Dendritic cell treated with granulocyte-macrophage colony-stimulating factor and Interleukin-4, amounts not matched to agents 40 ng/mL and 50 ng/mL, for 4 days (primary cell): ENCODE measurements at regions not wholly inside any gene's neighbourhood (a gene's known extent, or its start where the extent isn't known, plus 50 kb on each side); places are given as distances from the start of the nearest gene placed in this dataset.

ENCODE experiments used
- H3K27ac Mint-ChIP-seq: one replicate; pipeline ENCODE4 v1.8.0; 2022; ENCODE audit warnings: mild to moderate bottlenecking, mixed read lengths
- H3K27me3 Mint-ChIP-seq: one replicate; pipeline ENCODE4 v1.8.0; 2022; ENCODE audit warnings: mild to moderate bottlenecking, mixed read lengths
- H3K36me3 Mint-ChIP-seq: one replicate; pipeline ENCODE4 v1.8.0; 2022; ENCODE audit warnings: low read depth, mixed read lengths
- H3K4me1 Mint-ChIP-seq: one replicate; pipeline ENCODE4 v1.8.0; 2022; ENCODE audit warnings: low read depth, mixed read lengths
- H3K4me3 Mint-ChIP-seq: one replicate; pipeline ENCODE4 v1.8.0; 2022; ENCODE audit warnings: mild to moderate bottlenecking, moderate library complexity, mixed read lengths
- H3K9me3 Mint-ChIP-seq: one replicate; pipeline ENCODE4 v1.8.0; 2022; ENCODE audit warnings: mixed read lengths
- intact Hi-C: fragments of 100-400 bp; cut with micrococcal nuclease; formaldehyde crosslinking; loops from one replicate; pipeline ENCODE4 v1.15.0; 2022

GRCh38 chr22:34326901-34327300, 406.6 kb upstream of the LARGE1 start:
- Mint-ChIP-seq H3K4me1 (no peaks in the 10 kb centered on the region), H3K9me3 (no peaks in the 10 kb centered on the region), H3K4me3 (no peak overlapping the region), H3K27me3 (no peaks in the 10 kb centered on the region), H3K27ac (no peak overlapping the region), H3K36me3 (no peaks in the 10 kb centered on the region)
- intact Hi-C loops, result no loop called here

DNA sequence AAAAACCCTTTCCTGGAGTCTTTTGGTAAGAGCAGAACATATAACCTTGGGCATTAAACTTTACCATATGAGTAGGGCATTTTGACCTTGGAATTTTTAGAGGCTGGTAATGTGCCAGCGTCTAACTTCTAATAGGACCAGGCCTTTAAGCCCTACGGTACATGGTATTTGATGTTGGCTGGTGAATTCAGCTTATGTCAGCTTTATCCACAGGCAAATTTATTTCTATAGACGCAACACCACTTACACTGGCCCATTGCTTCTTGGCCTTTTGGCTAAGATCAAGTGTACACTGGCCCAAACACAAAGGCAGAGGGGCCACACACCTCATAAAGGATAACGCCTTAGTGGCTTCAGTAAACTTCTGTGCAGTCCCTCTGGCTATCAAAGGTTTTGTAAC, 410.2 kb upstream of the LARGE1 start:
- H3K4me1 Mint-ChIP-seq, result no peaks in the 10 kb centered on the region
- H3K27ac Mint-ChIP-seq, result no peak overlapping the region
- no peak overlapping the region for H3K4me3 Mint-ChIP-seq
- no peaks in the 10 kb centered on the region for H3K36me3 Mint-ChIP-seq
- intact Hi-C loops, result no loop called here
- peaks cover 29% of the 10 kb centered on the region for H3K9me3 Mint-ChIP-seq
- no peaks in the 10 kb centered on the region for H3K27me3 Mint-ChIP-seq

DNA sequence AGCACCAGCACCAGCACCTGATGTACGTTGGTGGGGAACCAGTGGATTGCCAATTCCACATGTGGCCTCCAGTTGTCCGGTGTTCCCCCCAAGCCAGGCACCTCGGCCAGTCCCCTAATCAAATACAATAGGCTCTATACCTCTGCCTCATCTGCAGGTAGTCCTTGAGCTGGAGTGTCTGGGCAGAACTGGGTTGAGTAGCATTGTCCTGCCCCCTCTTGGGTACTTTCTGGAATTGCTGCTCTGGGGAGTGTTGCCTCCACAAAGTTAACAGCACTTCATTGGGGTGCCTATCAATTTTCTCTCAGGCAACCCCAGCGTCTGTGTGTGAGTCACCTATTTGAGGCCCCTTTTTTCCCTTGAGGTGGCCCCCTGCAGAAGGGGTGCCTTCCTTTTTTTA, 413.0 kb upstream of the LARGE1 start:
- Mint-ChIP-seq H3K4me3 (no peak overlapping the region), H3K36me3 (no peaks in the 10 kb centered on the region), H3K27ac (no peak overlapping the region), H3K27me3 (no peaks in the 10 kb centered on the region), H3K9me3 (peaks cover 51% of the 10 kb centered on the region), H3K4me1 (no peaks in the 10 kb centered on the region)
- intact Hi-C loops, result no loop called here

DNA sequence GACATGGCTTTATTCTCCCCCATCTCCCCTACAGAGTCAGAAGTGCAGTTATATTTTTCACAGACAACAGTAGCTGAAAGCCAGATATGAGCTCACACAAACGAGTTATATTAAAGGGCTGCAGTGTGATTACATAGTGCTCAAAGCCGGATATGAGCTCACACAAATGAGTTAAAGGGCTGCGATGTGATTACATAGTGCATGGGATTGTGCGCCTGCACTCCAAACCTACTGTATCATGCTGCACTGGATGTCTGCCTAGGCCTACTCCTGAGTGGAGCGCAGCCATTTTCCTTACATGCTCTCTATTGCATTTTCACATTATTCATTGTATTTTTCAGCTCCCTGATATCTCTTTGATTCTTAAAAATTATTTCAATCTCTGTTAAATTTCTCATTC, 414.6 kb upstream of the LARGE1 start:
- Mint-ChIP-seq H3K4me3 (no peak overlapping the region), H3K36me3 (no peaks in the 10 kb centered on the region), H3K9me3 (peaks cover 56% of the 10 kb centered on the region), H3K27me3 (no peaks in the 10 kb centered on the region), H3K4me1 (no peaks in the 10 kb centered on the region), H3K27ac (no peak overlapping the region)
- intact Hi-C loops, result no loop called here

- Mint-ChIP-seq H3K4me1 (no peaks in the 10 kb centered on the region), H3K36me3 (no peaks in the 10 kb centered on the region), H3K4me3 (no peak overlapping the region), H3K27me3 (no peaks in the 10 kb centered on the region), H3K9me3 (peaks cover 5% of the 10 kb centered on the region), H3K27ac (no peak overlapping the region)
- intact Hi-C loops, result no loop called here
These were observed 424.4 kb upstream of the LARGE1 start for GRCh38 chr22:34344702-34345101.

- no peak overlapping the region for H3K27ac Mint-ChIP-seq
- peaks cover 23% of the 10 kb centered on the region for H3K9me3 Mint-ChIP-seq
- H3K36me3 Mint-ChIP-seq, result no peaks in the 10 kb centered on the region
- H3K4me1 Mint-ChIP-seq, result no peaks in the 10 kb centered on the region
- intact Hi-C loops, result no loop called here
- no peaks in the 10 kb centered on the region for H3K27me3 Mint-ChIP-seq
- no peak overlapping the region for H3K4me3 Mint-ChIP-seq
These were observed 434.0 kb upstream of the LARGE1 start for GRCh38 chr22:34354071-34354817.

GRCh38 chr22:34356481-34356880, 436.2 kb upstream of the LARGE1 start:
- H3K4me1 Mint-ChIP-seq, result no peaks in the 10 kb centered on the region
- H3K27ac Mint-ChIP-seq, result no peak overlapping the region
- H3K9me3 Mint-ChIP-seq, result peaks cover 24% of the 10 kb centered on the region
- intact Hi-C loops, result no loop called here
- no peak overlapping the region for H3K4me3 Mint-ChIP-seq
- H3K27me3 Mint-ChIP-seq, result no peaks in the 10 kb centered on the region
- no peaks in the 10 kb centered on the region for H3K36me3 Mint-ChIP-seq

- Mint-ChIP-seq H3K4me3 (no peak overlapping the region), H3K27ac (no peak overlapping the region), H3K36me3 (no peaks in the 10 kb centered on the region), H3K9me3 (peaks cover 83% of the 10 kb centered on the region), H3K4me1 (no peaks in the 10 kb centered on the region), H3K27me3 (no peaks in the 10 kb centered on the region)
- intact Hi-C loops, result no loop called here
These were observed 450.4 kb upstream of the LARGE1 start for GRCh38 chr22:34370711-34371110.

GRCh38 chr22:34379825-34380224, 459.5 kb upstream of the LARGE1 start:
- no peaks in the 10 kb centered on the region for H3K4me1 Mint-ChIP-seq
- H3K9me3 Mint-ChIP-seq, result peaks cover 50% of the 10 kb centered on the region
- no peak overlapping the region for H3K27ac Mint-ChIP-seq
- intact Hi-C loops, result no loop called here
- H3K4me3 Mint-ChIP-seq, result no peak overlapping the region
- H3K27me3 Mint-ChIP-seq, result no peaks in the 10 kb centered on the region
- no peaks in the 10 kb centered on the region for H3K36me3 Mint-ChIP-seq

DNA sequence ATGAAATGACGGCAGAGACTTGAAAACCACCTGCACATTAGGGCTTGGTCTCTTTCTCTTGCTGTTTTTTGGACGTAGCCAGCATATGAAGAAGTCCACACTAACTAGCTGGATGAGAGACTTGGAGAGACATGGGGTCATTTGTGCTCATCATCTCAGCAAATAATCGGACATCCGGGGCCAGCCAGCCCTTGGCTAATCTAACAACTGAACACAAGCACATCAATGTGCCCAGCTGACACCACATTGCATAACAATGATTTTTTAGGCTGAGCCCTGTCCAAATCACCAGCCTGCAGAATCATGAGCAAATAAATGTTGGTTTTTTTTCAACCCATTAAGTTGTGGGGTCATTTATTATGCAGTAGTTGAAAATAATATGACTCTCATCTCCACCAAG, 460.3 kb upstream of the LARGE1 start:
- no peak overlapping the region for H3K27ac Mint-ChIP-seq

GRCh38 chr22:34390400-34390799, 470.1 kb upstream of the LARGE1 start:
- H3K9me3 Mint-ChIP-seq, result peaks cover 51% of the 10 kb centered on the region
- H3K36me3 Mint-ChIP-seq, result no peaks in the 10 kb centered on the region
- no peaks in the 10 kb centered on the region for H3K27me3 Mint-ChIP-seq
- H3K4me3 Mint-ChIP-seq, result no peak overlapping the region
- no peaks in the 10 kb centered on the region for H3K4me1 Mint-ChIP-seq
- no peak overlapping the region for H3K27ac Mint-ChIP-seq
- intact Hi-C loops, result no loop called here

More for the DNA sequence above, 460.3 kb upstream of the LARGE1 start:
- no peaks in the 10 kb centered on the region for H3K27me3 Mint-ChIP-seq
- H3K4me3 Mint-ChIP-seq, result no peak overlapping the region
- H3K9me3 Mint-ChIP-seq, result peaks cover 47% of the 10 kb centered on the region
- intact Hi-C loops, result no loop called here
- no peaks in the 10 kb centered on the region for H3K4me1 Mint-ChIP-seq
- H3K36me3 Mint-ChIP-seq, result no peaks in the 10 kb centered on the region

GRCh38 chr22:34395370-34395769, 475.1 kb upstream of the LARGE1 start:
- intact Hi-C loops, result no loop called here
- Mint-ChIP-seq H3K4me3 (no peak overlapping the region), H3K4me1 (no peaks in the 10 kb centered on the region), H3K27me3 (no peaks in the 10 kb centered on the region), H3K36me3 (no peaks in the 10 kb centered on the region), H3K27ac (no peak overlapping the region), H3K9me3 (peaks cover 40% of the 10 kb centered on the region)

DNA sequence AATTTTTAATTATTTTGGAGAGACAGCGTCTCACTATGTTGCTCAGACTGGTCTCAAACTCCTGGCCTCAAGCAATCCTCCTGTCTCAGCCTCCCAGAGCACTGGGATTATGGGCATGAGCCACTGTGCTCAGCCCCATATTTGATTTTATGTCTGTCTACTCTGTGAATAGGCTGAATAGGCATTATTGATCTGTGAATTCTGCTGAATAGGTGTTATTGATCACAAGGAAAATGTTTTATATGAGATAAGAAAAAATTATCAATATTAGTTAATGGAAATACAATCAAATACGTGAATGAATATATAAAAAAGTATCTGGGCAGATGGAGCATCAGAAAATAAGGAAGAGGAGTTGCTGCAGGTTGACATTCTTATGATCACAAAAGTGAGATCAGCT, 483.4 kb upstream of the LARGE1 start:
- H3K36me3 Mint-ChIP-seq, result no peaks in the 10 kb centered on the region
- no peaks in the 10 kb centered on the region for H3K27me3 Mint-ChIP-seq
- no peaks in the 10 kb centered on the region for H3K4me1 Mint-ChIP-seq
- H3K9me3 Mint-ChIP-seq, result peaks cover 6% of the 10 kb centered on the region
- no peak overlapping the region for H3K27ac Mint-ChIP-seq
- H3K4me3 Mint-ChIP-seq, result no peak overlapping the region
- intact Hi-C loops, result no loop called here

DNA sequence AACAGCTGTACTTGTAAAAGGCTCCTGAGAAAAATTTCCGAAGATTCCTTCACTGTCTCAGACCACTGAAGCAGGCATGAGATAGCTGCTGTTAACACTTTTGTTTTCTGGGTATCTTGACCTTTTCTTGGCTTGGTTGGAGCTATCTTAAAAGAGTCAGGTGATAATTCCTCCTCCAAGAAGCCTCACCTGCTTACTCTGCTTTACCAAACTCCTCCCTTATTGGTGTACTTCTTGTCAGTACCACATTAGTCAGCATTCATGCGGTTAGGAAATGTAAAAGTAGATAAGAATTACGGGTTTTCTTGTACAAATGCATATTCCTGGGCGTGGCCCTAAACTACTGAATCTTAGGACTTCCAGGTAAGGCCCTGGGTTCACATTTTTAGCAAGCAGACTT, 489.8 kb upstream of the LARGE1 start:
- H3K4me1 Mint-ChIP-seq, result no peaks in the 10 kb centered on the region
- H3K9me3 Mint-ChIP-seq, result no peaks in the 10 kb centered on the region
- no peaks in the 10 kb centered on the region for H3K27me3 Mint-ChIP-seq
- no peak overlapping the region for H3K27ac Mint-ChIP-seq
- H3K36me3 Mint-ChIP-seq, result no peaks in the 10 kb centered on the region
- intact Hi-C loops, result loop anchor here (10.0 kb wide), 1 partner anchor 615 kb away; no protein-coding TSS in a partner anchor
- no peak overlapping the region for H3K4me3 Mint-ChIP-seq
